ENCODE measurements at regions not wholly inside any gene's neighbourhood (a gene's known extent, or its start where the extent isn't known, plus 50 kb on each side); places are given as distances from the start of the nearest gene placed in this dataset.

DNA sequence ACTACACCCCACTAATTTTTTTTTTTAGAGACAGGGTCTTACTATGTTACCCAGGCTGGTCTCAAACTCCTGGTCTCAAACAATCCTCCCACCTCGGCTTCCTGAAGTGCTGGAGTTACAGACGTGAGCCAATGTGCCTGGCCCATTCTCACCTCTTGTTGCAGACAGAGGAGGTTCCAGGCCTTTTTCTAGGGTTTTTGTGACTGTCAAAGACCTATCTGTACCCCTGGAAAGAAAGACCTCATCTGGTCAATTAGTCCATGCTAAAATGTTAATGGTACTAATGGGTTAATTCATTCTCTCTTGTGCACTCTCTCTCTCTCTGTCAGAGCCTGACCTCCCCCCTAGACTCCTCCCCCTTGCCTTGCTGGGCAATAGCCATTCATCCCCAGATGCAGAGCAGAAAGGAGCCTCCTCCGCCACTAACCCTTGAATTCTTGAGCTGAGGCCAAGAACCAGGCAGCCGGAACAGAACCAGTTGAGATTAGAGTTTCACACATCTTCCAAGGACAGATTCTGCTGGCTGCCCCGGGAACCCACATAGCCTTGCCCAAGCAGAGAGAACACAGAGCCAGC is 209.7 kb downstream of the SKIDA1 start:
- no peak for DNase-seq

DNA sequence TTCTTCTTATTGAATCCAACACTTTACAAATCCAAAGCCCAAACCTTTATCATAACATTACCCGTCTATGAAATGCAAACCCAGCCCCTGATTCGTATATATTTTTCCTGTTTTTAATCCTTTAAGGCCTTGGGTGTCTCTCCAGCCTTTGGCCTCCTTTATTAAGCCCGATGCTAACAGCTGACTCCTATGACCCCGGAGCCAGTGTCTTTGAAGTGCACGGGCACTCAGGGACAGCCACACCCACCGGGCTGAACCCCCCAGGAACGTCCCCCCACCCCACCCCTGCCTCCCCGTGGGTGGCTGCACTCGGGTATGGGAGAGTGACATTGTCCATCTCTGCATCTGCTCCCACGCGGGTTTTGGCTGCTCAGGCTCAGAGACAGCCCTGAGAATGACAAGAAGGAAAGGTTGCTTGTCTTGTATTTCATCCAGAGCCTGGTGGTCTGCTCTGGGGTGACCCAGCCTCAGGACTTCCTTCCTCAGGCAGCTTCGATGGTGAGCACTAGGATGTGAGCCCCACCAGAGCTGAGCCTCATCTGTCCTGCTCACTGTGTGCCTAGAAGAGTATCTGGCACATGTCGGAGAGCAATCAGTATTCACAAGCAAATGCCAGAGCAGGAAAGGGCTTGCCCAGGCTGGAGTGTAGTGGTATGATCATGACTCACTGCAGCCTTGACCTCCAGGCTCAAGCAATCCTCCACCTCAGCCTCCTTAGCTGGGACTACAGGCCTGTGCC is 210.4 kb downstream of the SKIDA1 start:
- no peak for DNase-seq

GRCh38 chr10:21314111-21314626 is 211.3 kb downstream of the SKIDA1 start:
- no peak for DNase-seq

DNA sequence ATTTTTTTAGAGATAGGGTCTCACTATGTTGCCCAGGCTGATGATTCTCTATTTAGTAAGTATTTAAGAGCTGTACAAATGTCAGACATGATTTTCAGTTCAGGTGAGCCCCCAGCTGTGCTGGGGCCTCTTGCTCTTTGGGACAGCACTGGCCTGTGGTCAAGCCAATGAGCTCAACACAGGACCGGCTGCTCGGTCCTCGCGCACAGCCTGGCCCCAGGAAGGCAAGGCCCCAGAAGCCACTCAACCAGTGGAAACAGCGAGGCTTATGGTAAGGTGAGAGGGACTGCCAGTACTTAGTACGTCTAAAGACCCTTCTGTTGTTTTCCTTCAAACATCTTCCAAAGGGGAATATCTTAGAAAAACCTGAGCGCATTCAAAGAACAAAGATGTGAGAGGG is 211.8 kb downstream of the SKIDA1 start:
- DNase-seq: no peak

DNA sequence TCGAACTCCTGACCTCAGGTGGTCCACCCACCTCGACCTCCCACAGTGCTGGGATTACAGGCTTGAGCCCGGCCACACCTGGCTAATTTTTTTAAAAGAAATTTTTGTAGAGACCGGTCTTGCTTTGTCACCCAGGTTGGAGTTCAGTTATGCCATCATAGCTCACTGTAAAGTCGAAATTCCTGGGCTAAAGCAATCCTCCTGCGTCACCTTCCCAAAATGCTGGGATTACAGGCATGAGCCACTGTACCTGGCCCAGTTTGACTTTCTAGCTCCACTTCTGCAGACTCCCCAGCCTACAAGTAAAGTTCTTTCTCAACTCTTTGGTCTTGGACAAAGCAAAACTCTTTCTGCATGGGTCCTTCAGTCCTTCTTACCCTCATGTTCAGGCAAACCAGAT is 214.1 kb downstream of the SKIDA1 start:
- no peak for DNase-seq

DNA sequence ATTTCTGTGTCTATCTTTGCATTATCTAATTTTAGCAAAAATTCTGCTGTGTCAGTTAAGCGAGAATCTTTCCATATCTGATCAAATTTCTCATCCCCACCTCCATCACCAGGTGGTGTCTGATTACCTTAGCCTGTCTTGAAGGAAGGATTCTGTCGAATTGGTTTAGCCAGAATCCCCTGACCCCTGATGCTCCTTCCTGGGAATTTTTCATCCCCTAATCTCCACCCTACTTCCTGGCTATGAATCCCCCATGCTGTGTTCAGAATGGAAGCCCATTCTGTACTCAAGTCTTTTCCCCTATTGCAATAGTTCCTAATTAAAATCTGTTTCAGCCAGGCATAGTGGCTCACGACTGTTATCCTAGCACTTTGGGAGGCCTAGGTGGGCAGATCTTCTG is 216.1 kb downstream of the SKIDA1 start:
- DNase-seq: no peak

DNA sequence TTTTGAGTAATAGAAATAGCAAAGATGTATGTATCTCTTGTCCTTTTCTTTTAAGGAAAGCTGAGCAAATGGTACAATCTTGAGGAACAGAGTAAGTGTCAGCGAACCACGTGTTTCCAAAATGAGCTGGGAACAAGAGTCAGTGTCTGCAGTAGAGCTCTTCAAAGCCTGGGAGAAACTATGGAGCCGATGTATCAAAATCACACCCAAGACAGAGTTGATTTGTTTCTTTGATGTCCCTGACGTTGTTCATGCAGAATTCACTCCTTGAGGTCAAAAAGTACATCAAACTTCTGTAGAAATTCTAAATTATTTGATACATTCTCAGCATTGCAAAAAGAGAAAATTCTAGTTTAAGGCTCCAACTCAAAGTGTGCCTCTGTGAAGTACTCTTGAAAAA is 216.5 kb downstream of the SKIDA1 start:
- DNase-seq: no peak

GRCh38 chr10:21308018-21308417 is 217.5 kb downstream of the SKIDA1 start:
- no peak for DNase-seq

- DNase-seq: no peak
Observed at GRCh38 chr10:21304608-21305007, 220.9 kb downstream of the SKIDA1 start.

- no peak for DNase-seq
Observed at GRCh38 chr10:21304198-21304597, 221.3 kb downstream of the SKIDA1 start.

DNA sequence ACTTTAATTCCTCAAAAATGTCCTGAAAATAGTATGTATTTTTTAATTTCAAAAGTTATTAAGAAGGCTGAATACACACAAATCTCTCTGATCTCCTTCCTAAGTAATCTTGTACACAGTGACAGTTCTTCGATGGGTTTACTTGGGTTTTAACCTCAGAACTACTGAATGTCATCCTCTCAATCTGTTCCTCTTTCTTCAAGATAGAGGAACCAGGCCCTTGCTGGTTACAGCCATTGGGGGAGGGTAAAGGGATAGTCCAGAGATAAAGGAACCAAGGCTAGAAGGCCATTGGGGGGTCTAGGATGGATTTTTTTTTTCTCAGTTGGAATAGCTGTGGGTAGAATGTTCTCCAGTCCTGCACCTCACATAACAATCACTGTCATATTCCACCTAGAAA is 224.9 kb downstream of the SKIDA1 start:
- DNase-seq: no peak

DNA sequence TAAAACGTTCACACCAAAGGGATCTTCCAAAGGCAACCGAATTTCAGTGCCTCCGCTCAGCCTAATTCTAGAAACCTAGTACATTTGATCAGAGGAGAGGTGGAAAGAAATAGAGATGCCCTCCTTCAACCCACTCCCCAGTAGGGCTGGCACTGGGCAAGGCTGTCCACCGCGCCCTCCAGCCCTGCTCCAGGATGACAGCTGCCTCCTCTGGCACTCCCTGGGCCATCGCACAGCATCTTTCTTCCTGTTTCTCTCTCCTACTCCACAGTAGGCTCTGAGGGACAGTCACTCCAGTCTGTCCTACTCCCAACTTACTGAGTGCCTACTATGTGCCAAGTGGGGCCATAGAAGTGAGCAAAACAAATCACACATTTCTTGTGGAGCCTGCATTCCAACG is 226.2 kb downstream of the SKIDA1 start:
- no peak for DNase-seq

- DNase-seq: no peak
Observed at GRCh38 chr10:21298701-21299100, 226.8 kb downstream of the SKIDA1 start.

GRCh38 chr10:21297603-21298383 is 227.7 kb downstream of the SKIDA1 start:
- DNase-seq: no peak

DNA sequence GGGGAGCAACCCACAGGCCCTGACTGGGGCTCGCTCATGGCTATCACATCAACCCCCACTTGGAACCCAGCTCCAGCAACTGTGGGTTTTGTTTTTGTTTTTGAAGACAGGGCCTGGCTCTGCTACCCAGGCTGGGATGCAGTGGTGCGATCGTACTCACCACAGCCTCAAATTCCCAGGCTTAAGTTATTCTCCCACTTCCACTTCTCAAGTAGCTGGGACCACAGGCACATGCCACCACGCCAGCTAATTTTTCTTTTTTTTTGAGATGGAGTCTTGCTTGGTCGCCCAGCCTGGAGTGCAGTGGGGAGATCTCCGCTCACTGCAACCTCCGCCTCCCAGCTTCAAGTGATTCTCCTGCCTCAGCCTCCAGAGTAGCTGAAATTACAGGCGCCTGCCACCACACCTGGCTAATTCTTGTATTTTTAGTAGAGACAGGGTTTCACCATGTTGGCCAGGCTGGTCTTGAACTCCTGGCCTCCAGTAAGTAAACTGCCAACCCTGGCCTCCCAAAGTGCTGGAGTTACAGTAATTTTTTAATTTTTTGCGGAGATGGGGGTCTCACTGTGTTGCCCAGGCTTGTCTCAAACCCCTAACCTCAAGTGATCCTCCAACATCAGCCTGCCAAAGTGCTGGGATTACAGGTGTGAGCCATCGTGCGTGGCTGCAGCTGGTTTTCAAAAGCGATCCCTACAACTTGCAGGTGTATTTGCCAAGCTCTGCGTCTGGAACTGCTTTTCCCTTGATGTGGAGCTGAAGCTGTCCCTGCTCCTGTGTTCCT is 228.7 kb downstream of the SKIDA1 start:
- DNase-seq: no peak

DNA sequence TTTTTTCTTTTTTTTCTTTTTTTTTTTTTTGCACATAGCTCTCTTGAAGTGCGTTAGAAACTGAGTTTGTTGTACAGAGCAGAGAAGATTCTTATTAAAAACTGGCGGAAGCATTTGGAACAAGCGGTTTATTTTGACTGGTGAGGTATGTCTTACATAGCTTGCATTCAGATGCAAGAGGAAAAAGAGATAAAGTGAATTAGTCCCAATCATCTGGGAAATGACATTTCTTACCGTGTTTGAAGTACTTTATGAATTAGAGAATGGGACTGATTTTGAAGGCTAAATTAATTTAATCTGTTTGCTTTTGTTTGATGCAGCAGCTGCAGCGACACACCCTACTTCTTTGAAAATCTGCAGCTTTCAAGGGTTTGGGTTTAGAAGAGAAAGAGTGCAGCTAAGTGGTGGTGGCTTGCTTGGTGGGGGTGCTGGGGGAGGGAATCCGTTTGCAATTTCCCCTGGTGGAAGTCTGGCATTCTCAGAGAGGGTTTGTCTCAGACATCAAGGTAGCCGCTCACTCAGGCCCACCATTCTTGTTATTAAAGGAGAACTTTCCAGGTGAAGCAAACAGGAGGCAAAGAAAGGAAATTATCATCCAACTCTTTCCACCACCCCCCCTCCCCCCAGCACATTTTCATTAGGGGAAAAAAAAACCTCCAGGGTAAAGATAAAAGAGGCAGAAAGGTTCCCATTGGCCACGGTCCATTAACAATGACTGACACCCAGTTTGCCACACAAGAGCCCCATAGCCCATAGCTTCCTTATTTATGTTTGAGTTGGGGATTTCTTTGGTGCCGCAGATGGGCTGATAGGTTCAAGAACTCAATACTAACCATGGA is 231.7 kb downstream of the SKIDA1 start:
- DNase-seq: no peak

DNA sequence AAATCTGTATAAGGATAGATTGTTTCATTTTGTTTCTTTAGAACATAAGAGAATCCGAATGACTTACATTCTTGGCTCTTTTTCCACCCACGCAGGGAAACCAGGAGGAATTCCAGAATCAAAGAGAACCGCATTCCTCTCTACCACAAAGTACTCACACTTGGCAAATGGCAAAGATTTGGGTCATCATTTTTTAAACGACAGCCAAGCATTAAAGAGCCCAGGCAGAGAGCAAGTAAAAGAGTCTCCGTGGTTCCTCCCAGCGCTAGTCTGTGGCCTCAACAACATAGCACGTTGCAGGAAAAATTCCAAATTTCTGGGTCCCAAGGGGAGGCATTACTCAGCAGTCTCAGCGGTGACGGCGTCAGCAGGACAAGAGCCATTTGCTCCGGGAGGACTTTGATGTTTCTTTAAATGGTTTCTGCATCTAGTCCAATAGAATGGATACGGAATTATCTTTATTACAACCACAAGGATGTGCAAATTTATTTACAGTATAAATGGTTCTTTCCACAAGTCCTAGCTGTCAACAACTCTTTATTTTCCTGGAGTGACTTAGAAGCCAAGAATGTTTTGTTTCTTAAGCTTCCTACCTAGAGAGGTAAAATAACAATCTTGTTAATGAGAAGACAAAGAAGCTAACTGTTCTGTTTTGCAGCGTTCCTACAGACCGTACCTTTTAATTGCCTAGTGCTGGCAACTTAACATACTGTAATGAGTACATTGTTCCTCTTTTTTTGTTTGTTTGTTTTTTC is 232.5 kb downstream of the SKIDA1 start:
- DNase-seq: no peak

DNA sequence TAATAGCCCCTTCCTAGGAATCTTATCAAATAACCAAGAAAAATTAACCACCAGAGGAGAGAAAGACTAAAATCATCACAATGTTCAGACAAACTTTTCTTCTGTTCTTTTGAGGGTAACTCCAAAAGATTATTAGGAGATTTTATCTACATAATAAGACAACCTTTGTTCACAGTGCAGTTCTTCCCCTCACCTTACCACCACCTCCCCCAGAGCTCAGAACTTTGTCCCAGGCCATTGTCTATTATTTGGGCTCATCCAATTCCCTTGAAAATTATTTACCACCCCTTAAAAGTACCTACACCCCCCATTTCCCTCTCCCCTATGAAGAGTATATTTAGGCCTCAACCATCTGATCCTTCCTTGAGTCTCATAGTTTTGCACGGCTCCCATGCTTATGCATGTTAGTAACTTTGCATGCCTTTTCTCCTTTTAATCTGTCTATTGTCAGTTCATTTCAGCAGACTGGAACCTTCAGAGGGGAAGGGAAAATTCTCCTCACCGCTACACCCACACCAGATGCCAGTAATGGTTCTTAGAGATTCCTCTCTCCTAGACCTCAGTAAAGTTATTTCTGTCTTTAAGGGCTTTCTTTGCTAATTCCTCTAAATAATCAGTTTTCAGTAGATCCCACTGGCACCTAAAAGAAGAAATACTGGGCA is 234.9 kb downstream of the SKIDA1 start:
- DNase-seq: no peak

DNA sequence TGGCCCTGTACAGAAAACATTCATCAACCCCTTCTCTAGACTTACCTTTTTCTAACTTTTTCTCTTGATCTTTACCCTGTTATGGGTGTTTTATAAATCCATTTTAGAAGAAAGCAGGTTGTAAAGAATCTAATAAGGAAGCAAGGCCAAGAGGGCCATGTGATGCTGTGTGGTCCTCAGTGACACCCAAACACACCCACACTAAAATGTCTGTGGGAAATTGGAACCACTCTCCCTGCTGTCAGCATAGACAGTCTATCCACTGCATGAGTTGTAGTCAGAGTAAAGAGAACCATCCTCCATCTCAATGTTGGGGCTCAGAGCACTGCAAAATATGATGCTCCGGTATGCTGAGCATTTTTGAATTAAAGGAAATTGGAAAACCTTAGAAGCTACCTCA is 235.5 kb downstream of the SKIDA1 start:
- DNase-seq: no peak

DNA sequence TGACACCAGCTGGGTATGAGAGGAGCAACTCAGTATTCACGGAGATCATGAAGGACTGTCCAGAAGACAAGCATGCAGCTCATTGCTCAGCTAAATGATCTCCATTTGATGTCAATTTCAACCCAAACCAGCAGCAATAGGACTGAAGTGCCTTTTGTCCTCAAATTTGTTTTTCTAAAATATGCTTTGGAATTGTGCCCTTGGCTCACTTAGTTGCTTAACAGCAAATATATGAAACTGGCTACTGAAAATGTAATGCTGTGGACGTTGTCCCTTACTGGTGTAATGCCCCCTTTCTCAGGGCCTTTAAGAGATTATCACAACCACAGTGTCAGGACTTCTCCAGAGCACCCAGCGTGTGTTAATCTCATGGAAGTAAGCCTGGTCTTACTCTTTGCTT is 236.2 kb downstream of the SKIDA1 start:
- DNase-seq: no peak

All from activated CD4-positive, alpha-beta T cell treated with anti-CD3 and anti-CD28 coated beads, Interleukin-2, Interleukin-6, amounts not matched to agents 100 ng/mL and 50 ng/mL, durations not matched to agents 16 hours and 8 hours (primary cell).